NCI-H2227 (cell line): ENCODE measurements at regions not wholly inside any gene's neighbourhood (a gene's known extent, or its start where the extent isn't known, plus 50 kb on each side); places are given as distances from the start of the nearest gene placed in this dataset.
"Not testable (repeated sequence)": the region's sequence is repeated elsewhere in the genome, so short reads cannot be mapped to it uniquely, and the experiment has no call there.

ENCODE experiments used
- DNase-seq: peaks from one replicate; lab custom pipeline; 2025; ENCODE audit not compliant: unreplicated experiment; lab: John Stamatoyannopoulos, UW

DNA sequence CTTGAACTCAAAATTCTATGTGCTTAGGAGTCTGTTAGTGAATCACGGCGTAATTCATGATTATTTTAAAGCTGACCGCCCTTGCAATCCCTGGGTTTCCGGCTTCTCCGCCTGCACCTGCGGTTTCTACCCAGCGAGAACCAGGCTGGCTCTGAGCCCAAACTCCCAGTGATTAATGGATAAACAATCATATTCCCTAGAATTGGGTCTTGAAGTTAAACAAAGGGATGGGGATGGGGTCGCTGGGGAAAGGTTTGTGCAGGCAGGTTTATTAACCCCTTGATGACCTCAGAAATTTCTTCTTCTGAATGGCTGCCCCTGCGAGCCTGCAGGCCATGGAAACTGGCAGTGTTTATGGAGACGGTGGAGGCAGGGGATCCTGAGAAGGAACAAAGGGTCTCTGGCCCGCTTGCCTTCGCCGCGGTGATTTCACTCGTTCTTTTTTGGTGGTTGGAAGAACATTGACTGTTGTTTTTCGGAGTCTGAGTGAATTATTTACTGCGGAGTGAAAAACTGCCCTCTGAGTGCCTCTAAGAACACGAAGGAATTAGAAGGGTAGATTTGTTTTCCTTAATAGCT is 1000.3 kb downstream of the BRD1 start:
- DNase-seq: no peak

DNA sequence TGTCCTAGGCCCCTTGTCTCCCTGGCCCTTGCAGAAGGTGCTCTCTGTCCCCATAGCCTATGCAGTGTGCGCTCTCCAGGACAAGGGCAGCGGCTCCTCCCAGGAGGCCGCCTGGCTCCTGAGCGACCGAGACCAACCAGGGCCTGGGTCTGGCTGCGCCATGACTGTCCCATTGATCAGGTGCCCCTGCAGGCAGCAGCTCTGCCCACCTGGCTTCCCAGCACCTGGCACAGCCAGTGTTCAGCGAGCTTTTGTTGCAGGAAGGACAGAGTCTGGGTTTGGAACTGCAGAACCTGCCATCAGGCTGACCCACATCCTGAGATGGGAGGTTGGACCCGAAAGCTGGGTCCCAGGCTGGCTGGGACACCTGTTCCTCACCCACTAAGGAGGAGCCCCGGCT is 1001.1 kb downstream of the BRD1 start:
- DNase-seq: no peak

- DNase-seq: no peak
These were observed 1001.7 kb downstream of the BRD1 start for GRCh38 chr22:48825802-48826520.

DNA sequence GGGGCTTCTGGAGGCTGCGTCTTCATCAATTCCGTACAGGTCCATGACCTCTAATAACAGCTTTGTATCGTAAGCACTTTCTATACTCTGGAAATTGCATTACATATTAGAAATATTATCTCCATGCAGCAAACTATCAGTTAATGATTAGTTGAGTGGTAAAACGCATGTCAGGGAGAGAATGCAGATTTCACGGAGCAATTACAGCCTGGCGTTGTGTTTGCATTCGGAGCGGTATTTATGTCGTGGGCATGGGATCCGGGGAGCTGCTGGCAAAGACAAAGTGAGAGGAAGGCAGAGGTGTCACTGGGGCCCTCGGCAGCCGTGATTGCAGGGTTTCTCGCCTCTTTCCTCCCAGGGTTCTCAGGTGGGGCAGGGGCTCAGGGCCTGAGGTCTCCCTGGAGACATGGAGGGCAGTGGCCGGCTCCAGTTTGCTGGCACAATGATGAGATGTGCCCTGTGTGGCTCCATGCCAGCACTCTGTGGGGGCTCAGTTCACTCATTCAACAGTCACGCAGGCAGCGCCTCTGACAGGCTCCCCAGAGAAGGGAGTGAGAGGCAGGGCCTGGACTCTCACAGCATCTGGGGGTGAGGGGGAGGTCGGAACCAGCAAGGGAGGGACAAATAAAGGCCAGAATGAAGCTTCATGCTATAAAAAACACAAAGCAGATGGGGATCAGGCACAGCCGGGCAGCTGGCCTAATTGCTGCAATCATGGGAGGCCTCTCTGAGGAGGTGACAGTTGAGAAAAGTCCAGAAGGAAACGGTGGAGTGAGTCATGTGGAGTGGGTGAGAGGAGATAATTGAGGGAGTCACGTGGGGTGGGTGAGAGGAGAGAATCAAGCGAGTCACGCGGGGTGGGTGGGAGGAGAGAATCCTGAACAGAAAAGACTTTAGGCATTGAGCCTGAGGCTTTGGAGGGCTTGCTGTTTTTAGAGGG is 1002.7 kb downstream of the BRD1 start:
- no peak for DNase-seq

DNA sequence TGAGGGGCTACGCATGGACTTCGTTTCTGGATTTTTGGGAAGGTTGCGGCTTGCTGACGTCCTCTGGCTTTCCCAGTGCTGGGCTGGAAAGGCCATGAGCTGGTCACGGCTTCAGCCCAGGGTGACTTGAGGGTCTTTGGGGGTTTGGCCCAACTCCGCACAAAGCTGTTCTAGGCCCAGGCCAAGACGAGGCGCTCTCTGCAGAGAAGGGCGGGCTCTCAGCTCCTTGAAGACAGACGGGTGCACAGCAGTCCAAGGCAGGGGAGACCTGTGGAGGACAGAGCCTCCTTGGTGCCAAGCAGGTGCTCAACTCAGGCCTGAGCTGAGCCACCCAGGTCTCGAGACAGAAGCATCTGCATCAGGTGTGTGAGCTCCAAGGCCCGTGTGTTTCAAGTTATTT is 1003.7 kb downstream of the BRD1 start:
- DNase-seq: no peak

GRCh38 chr22:48822278-48823233 is 1005.1 kb downstream of the BRD1 start:
- no peak for DNase-seq

DNA sequence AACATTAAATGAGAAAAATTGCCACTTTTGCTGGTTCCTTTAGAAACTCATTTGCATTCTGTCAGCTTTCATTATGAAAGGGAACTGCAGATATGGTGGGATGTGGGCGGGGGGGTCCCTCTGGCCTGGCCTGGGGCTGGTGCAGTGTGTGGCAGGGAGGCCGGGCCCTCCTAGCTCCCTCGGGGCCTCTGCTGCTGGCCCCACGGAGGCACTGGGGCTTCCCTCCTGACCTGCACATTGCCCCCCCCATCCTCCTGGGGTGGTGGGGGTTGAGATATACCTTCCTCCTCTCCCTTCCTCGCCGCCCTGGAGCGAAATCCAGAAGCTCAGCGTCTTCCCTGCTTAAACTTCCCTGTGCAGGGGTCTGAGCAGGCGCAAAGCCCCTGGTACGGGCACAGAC is 1005.9 kb downstream of the BRD1 start:
- no peak for DNase-seq

- no peak for DNase-seq
These were observed 1006.4 kb downstream of the BRD1 start for GRCh38 chr22:48821346-48821690.

GRCh38 chr22:48820481-48821345 is 1007.0 kb downstream of the BRD1 start:
- DNase-seq: no peak

GRCh38 chr22:48819961-48820360 is 1007.7 kb downstream of the BRD1 start:
- no peak for DNase-seq

GRCh38 chr22:48819232-48819631 is 1008.4 kb downstream of the BRD1 start:
- DNase-seq: no peak

DNA sequence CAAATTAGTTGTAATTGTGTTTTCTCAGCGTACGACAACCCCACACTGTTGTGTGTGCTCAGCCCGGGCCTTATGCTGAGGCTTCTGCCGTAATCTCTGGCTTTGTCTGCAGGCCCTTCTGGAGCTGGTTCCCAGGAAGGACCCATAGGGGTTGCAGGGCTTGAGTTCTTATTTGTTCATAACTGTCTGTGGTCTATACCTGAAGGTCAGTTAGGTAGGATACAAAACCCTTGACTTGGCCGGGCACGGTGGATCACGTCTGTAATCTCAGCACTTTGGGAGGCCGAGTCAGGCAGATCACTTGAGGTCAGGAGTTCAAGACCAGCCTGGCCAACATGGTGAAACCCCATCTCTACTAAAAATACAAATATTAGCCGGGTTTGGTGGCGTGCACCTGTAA is 1010.2 kb downstream of the BRD1 start:
- DNase-seq: not testable (repeated sequence)

- DNase-seq: no peak
These were observed 1015.8 kb downstream of the BRD1 start for GRCh38 chr22:48811885-48812284.

GRCh38 chr22:48808038-48808960 is 1019.4 kb downstream of the BRD1 start:
- no peak for DNase-seq

DNA sequence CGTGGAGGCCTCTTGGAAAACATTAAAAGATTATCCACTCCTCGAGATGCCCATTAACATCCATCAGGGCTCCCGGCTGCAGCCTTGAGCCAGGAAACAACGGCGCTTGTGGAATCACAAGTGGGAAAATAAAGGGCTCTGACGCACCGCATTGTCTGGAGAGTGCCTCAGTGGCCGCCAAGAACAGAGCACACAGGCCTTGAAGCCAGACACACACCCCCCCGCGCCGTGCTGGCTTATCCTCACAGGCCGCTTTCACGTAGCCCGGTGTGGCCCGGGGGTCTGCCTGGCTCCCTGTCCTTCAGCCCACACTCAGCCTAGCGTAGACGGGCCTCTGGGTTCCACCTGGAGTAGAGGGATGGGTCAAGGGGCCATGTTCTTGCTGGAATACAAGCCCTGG is 1020.5 kb downstream of the BRD1 start:
- DNase-seq: no peak

- no peak for DNase-seq
These were observed 1021.4 kb downstream of the BRD1 start for GRCh38 chr22:48806227-48806781.

DNA sequence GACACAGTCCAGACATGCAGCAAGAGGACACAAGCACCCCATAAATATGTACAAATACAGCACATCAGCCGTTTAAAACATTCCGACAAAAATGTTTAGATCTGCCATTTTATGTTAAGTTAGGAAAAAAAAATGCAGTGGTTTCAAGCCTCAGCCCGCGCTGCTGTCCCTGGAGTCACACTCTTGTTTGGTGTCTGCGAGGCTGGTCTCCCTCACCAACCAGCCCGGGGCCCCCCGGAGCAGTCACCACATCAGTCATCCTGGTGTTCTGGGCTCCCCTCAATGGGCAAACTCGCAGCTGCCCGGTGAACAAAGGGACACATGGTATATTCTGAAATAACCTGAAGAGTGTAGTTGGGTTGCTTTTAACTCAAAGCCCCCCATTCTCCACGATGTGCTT is 1022.2 kb downstream of the BRD1 start:
- DNase-seq: no peak

GRCh38 chr22:48804811-48805301 is 1022.8 kb downstream of the BRD1 start:
- no peak for DNase-seq
